TTC549 (cell line): ENCODE measurements at regions not wholly inside any gene's neighbourhood (a gene's known extent, or its start where the extent isn't known, plus 50 kb on each side); places are given as distances from the start of the nearest gene placed in this dataset.
"Not testable (repeated sequence)": the region's sequence is repeated elsewhere in the genome, so short reads cannot be mapped to it uniquely, and the experiment has no call there.

ENCODE experiments used
- FAIRE-seq: peaks from 2 replicates; lab custom pipeline; 2012; peaks lifted over from hg19 to GRCh38; lab: Jason Lieb, UNC

DNA sequence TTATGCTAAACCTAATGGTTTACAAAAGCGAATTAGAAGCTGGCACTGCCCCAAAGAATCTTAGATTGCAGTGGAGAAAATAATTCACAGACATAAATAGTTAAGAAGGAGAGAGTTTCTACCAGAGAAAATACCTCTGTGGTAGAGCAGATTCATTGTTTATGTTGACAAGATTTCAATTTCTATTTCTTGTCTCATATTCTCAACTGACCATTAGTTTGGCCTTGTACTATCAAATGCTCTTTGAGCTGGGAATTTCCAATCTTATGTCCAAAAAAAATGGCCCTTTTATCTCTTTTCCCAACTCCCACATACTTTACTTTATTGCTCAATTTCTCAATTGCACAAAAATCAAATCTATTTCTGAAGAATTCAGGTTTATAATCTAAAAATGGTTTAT lies 804.1 kb upstream of the CITED2 start:
- no peak for FAIRE-seq

GRCh38 chr6:140176306-140176705 lies 801.9 kb upstream of the CITED2 start:
- FAIRE-seq, result no peak

DNA sequence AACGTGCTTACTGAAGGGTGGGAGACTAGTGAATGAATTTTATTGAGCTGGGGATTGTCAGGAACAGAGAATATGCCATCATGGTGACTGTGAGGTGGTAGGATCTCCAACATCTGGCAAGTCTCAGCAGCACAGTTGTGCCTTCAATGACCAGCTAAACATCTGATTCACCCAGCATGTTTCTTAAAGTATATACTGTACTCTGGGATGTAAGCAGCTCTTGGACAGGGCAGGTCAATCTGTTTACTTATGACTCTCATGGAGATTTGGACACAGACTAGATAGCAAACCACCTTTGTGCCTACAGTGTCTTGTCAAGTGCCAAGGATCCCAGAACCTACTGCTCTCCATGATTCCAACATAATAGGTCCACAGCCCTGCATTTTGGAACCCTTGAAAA lies 801.0 kb upstream of the CITED2 start:
- FAIRE-seq, result no peak

DNA sequence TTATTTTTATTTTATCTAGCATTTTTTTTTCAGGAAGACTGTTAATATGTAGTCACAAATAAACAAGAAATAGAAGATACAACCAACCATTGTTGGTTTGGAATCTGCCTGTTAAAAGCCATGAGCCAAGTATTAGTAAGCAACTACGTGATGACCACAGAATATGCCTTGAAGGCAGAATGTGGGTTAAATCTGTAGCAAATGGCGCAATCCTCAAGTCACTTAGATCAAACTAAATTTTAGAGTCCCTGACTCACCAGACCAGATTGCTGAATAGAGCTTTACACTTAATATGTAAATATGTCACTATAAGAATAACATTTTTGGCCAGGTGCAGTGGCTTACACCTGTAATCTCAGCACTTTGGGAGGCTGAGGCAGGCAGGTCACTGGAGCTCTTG lies 800.1 kb upstream of the CITED2 start:
- FAIRE-seq, result no peak

GRCh38 chr6:140168365-140168764 lies 793.9 kb upstream of the CITED2 start:
- FAIRE-seq, result no peak

- FAIRE-seq, result peak; percentile 71
These were observed 786.5 kb upstream of the CITED2 start for GRCh38 chr6:140160909-140161308.

- FAIRE-seq, result no peak
These were observed 786.0 kb upstream of the CITED2 start for GRCh38 chr6:140160494-140160893.

- no peak for FAIRE-seq
These were observed 781.7 kb upstream of the CITED2 start for GRCh38 chr6:140156131-140156530.

- FAIRE-seq, result no peak
These were observed 781.1 kb upstream of the CITED2 start for GRCh38 chr6:140155451-140156126.

- FAIRE-seq, result no peak
These were observed 779.3 kb upstream of the CITED2 start for GRCh38 chr6:140153703-140154102.

- FAIRE-seq, result not testable (repeated sequence)
These were observed 773.7 kb upstream of the CITED2 start for GRCh38 chr6:140147825-140148814.

DNA sequence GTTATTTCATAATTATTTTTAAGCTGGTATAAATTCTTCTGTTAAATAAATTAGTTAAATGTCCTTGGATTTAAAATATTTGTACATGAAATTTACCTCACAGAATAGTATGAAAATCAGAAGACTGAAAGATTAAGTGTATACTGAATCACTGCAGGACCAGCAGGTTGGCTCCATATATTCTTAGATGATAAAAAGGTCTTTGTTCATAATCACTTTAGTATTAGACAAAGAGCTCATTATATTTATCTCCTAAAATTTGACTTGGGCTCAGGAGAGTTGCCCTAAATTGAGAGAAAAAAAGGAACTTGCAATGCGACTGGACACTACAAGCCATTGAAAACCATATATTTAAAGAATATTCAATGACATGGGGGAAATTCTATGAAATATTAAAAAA lies 766.4 kb upstream of the CITED2 start:
- no peak for FAIRE-seq

DNA sequence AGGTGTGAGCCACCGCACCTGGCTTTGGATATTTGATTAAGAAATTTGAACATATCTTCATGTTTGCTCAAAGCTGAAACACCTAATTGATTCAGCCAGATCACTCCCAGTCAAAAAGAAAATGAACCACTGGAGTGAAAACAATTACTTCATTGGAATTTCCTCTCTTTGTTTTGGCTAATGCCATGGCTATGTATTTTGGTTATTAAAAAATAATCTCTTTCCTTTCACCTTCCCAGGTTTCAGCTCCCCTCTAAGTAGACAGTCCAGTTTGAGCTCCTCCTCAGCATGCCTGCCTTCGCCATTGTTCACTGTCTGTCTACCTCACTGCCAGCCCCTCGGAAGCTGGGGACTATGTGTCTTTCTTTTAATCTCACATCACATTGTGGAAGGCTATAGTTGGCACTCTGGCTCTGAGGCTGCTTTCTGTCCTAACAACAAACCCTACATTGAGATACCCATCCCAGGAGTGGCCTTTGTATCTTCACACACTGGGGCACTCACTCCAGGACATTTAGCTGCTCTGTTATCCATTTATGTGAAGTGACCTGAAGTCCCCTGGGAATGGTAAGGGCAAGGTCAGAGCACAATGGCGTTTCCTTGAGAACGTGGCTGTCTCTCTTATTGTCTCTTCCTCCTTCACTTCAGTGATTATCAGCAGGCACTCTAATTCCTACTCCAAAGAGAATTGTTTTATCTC lies 764.0 kb upstream of the CITED2 start:
- FAIRE-seq, result no peak

- no peak for FAIRE-seq
These were observed 759.8 kb upstream of the CITED2 start for GRCh38 chr6:140134224-140134623.

DNA sequence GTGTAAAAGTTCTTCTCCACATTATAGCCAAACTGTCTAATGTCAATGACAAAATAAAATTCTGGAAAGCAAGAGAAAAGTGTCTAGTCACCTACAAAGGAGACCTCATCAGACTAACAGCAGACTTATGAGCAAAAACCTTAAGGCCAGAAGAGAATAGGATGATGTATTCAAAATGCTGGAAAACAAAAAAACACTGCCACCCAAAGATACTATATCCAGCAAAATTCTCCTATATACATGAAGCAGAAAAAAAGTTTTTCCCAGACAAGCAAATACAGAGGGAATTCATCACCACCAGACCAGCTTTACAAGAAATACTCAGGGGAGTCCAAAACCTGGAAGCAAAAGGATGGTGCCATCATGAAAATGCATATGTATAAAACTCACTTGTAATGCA lies 755.6 kb upstream of the CITED2 start:
- FAIRE-seq, result no peak

- no peak for FAIRE-seq
These were observed 750.0 kb upstream of the CITED2 start for GRCh38 chr6:140124498-140124897.

DNA sequence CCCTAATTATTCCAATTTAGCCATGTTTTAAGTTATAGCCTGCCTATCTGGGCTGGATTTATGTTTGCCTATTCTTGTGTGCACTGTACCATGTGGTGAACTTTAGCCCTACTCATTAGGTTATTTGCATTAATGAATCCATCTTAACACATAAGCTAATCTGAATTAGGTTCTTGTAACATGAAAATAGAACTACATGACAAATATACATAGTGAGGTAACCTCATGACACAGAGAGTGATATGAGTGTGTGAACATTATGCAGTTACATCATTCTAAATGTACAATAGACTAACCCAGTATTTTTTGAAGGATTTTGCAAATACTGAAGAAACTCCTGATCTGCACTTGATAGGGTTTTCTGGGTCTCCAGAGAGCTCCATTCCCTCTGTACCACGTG lies 733.7 kb upstream of the CITED2 start:
- no peak for FAIRE-seq

DNA sequence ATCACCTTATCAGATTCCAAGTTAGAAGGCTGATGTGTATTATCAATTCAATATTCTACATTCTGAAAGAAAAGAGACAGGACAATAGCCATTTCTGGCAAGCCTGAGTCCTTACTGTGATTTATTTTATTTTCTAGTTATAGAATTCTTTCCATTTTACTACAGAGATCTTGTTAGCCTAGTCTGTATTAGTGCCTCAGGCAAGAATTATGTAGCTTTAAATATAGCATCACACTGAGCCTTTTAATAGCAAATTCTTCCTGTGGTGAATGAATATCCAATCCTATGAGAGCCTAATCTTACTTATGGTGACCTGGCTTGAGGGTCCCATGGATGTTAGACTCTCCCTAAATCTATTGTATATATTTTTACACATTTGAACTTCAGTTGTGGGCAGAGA lies 732.8 kb upstream of the CITED2 start:
- no peak for FAIRE-seq

- no peak for FAIRE-seq
These were observed 731.4 kb upstream of the CITED2 start for GRCh38 chr6:140105857-140106256.

DNA sequence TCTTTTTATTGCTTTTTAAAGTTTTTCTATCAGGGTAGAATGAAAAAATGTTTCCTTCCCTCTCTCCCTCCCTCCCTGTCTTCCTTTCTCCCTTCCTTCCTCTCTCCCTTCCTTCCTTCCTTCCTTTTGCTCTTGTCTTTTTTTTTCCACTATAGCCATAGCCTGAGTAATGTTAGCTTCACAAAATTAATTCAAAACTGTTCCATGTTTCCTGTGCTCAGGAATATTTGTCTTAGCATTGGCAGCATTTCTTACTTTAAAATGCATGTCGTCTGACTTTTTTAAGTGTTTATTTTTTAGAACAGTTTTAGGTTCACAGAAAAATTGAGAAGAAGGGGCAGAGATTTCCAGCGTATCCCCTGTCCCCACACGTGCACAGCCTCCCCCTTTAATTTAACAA lies 730.8 kb upstream of the CITED2 start:
- no peak for FAIRE-seq

- FAIRE-seq, result no peak
These were observed 727.4 kb upstream of the CITED2 start for GRCh38 chr6:140101818-140102217.

GRCh38 chr6:140101367-140101766 lies 726.9 kb upstream of the CITED2 start:
- FAIRE-seq, result no peak

GRCh38 chr6:140095532-140095931 lies 721.1 kb upstream of the CITED2 start:
- FAIRE-seq, result no peak
